HepG2 (cell line): ENCODE measurements at regions not wholly inside any gene's neighbourhood (a gene's known extent, or its start where the extent isn't known, plus 50 kb on each side); places are given as distances from the start of the nearest gene placed in this dataset.

Experiments
- ATRX ChIP-seq: sonication (generic); formaldehyde crosslinking; IDR thresholded peaks from 2 replicates; pipeline ENCODE4 v1.4.0; 2020; ENCODE audit warnings: missing genetic modification reagents, borderline replicate concordance
- HCFC1 ChIP-seq: fragments of 150-350 bp; IDR thresholded peaks from 2 replicates; pipeline ENCODE4 v1.6.1; 2014; ENCODE audit warnings: low read depth, low read length
- TAF1 ChIP-seq: sonication (generic); formaldehyde crosslinking; IDR thresholded peaks from 2 replicates; pipeline ENCODE4 v1.4.0; 2020; ENCODE audit warnings: missing genetic modification reagents
- ZKSCAN8 ChIP-seq: IDR thresholded peaks from 2 replicates; pipeline ENCODE4 v1.6.1; 2016; ENCODE audit warnings: borderline replicate concordance, missing genetic modification reagents, missing compliant biosample characterization

GRCh38 chrX:3951859-3952258 is 238.4 kb upstream of the PRKX start:
- no peak for TF ChIP-seq TAF1 (CRISPR knock-in tag)
- no peak for TF ChIP-seq ZKSCAN8 (CRISPR knock-in tag)
- TF ChIP-seq ATRX (CRISPR knock-in tag) = no peak
- no peak for TF ChIP-seq HCFC1
